ENCODE measurements at regions not wholly inside any gene's neighbourhood (a gene's known extent, or its start where the extent isn't known, plus 50 kb on each side); places are given as distances from the start of the nearest gene placed in this dataset.
"Not testable (repeated sequence)": the region's sequence is repeated elsewhere in the genome, so short reads cannot be mapped to it uniquely, and the experiment has no call there.

- peak; percentile 92 for TF ChIP-seq CTCF (IDR thresholded peaks at IDR 0.05; ENCODE audit: borderline replicate concordance, insufficient read depth, low read depth, low read length)
- H3K4me3 ChIP-seq (ENCODE audit: low read depth, low read length) = peak overlapping the region; percentile 77
Measured at GRCh38 chr13:21297914-21298831, 121.7 kb downstream of the MRPL57 start.

GRCh38 chr13:21304256-21304655, 127.8 kb downstream of the MRPL57 start:
- no peak overlapping the region for H3K4me3 ChIP-seq (ENCODE audit: low read depth, low read length)
- no peak for TF ChIP-seq CTCF (IDR thresholded peaks at IDR 0.05; ENCODE audit: borderline replicate concordance, insufficient read depth, low read depth, low read length)

GRCh38 chr13:21306300-21307073, 130.0 kb downstream of the MRPL57 start:
- H3K4me3 ChIP-seq (ENCODE audit: low read depth, low read length) = not testable (repeated sequence)

- H3K4me3 ChIP-seq (ENCODE audit: low read depth, low read length) = not testable (repeated sequence)
Measured at GRCh38 chr13:21307158-21307557, 130.7 kb downstream of the MRPL57 start.

GRCh38 chr13:21308906-21309305, 132.4 kb downstream of the MRPL57 start:
- TF ChIP-seq CTCF (IDR thresholded peaks at IDR 0.05; ENCODE audit: borderline replicate concordance, insufficient read depth, low read depth, low read length) = no peak
- H3K4me3 ChIP-seq (ENCODE audit: low read depth, low read length) = no peak overlapping the region

- no peak for TF ChIP-seq CTCF (IDR thresholded peaks at IDR 0.05; ENCODE audit: borderline replicate concordance, insufficient read depth, low read depth, low read length)
Measured at GRCh38 chr13:21309542-21310172, 133.2 kb downstream of the MRPL57 start.

GRCh38 chr13:21310220-21310619, 133.8 kb downstream of the MRPL57 start:
- no peak for TF ChIP-seq CTCF (IDR thresholded peaks at IDR 0.05; ENCODE audit: borderline replicate concordance, insufficient read depth, low read depth, low read length)
- no peak overlapping the region for H3K4me3 ChIP-seq (ENCODE audit: low read depth, low read length)

More at GRCh38 chr13:21309542-21310172, 133.2 kb downstream of the MRPL57 start:
- H3K4me3 ChIP-seq (ENCODE audit: low read depth, low read length) = no peak overlapping the region

GRCh38 chr13:21314976-21315375, 138.5 kb downstream of the MRPL57 start:
- not testable (repeated sequence) for H3K4me3 ChIP-seq (ENCODE audit: low read depth, low read length)
